ENCODE measurements at regions not wholly inside any gene's neighbourhood (a gene's known extent, or its start where the extent isn't known, plus 50 kb on each side); places are given as distances from the start of the nearest gene placed in this dataset.
A peak's percentile ranks its signal among the peaks of the same experiment; 100 is the strongest.

GRCh38 chr9:107593224-107593870 lies 103.8 kb upstream of the KLF4 start:
- H3K27me3 ChIP-seq (ENCODE audit: control insufficient read depth, insufficient read depth, low read length): no peaks in the 10 kb centered on the region

GRCh38 chr9:107592424-107592823 lies 102.9 kb upstream of the KLF4 start:
- TF ChIP-seq CTCF (IDR thresholded peaks at IDR 0.05; ENCODE audit: insufficient read depth, low read length, severe bottlenecking): no peak
- no peaks in the 10 kb centered on the region for H3K27me3 ChIP-seq (ENCODE audit: control insufficient read depth, insufficient read depth, low read length)
- no peak for DNase-seq (ENCODE audit: low read depth)
- no peak for FAIRE-seq
- H3K4me3 ChIP-seq (ENCODE audit: low read depth, low read length): no peak overlapping the region
- no peaks in the 10 kb centered on the region for H3K36me3 ChIP-seq (ENCODE audit: control insufficient read depth, insufficient read depth, low read length)

More at GRCh38 chr9:107593224-107593870, 103.8 kb upstream of the KLF4 start:
- H3K36me3 ChIP-seq (ENCODE audit: control insufficient read depth, insufficient read depth, low read length): no peaks in the 10 kb centered on the region
- H3K4me3 ChIP-seq (ENCODE audit: low read depth, low read length): no peak overlapping the region
- FAIRE-seq (no peak), DNase-seq (ENCODE audit: low read depth) (no peak)
- TF ChIP-seq CTCF (IDR thresholded peaks at IDR 0.05; ENCODE audit: insufficient read depth, low read length, severe bottlenecking): no peak

- H3K36me3 ChIP-seq (ENCODE audit: control insufficient read depth, insufficient read depth, low read length): no peaks in the 10 kb centered on the region
- FAIRE-seq: no peak
These were observed 102.2 kb upstream of the KLF4 start for GRCh38 chr9:107591781-107592180.

DNA sequence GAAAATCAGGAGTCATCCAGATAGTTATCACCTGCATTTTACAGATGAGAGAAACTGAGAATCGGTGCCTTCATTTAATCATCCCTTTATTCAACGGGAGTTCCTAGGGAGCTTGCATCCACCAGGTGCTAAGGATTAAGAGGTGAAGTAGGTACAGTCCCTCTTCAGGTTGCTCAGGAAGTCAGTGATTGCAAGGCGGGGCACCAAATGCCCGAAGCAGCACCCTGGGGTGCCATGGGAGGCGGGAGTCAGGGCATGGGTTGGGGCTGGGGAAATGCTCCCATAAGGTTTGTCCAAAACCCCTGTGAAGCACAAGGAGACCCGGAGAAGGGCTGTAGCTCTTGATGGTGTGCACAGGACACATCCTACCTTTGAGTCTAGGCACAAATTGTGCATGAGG lies 98.8 kb upstream of the KLF4 start:
- H3K27me3 ChIP-seq (ENCODE audit: control insufficient read depth, insufficient read depth, low read length): no peaks in the 10 kb centered on the region
- peak; percentile 28 for FAIRE-seq
- H3K4me3 ChIP-seq (ENCODE audit: low read depth, low read length): no peak overlapping the region

More at GRCh38 chr9:107591781-107592180, 102.2 kb upstream of the KLF4 start:
- no peak for TF ChIP-seq CTCF (IDR thresholded peaks at IDR 0.05; ENCODE audit: insufficient read depth, low read length, severe bottlenecking)
- Histone ChIP-seq H3K27me3 (ENCODE audit: control insufficient read depth, insufficient read depth, low read length) (no peaks in the 10 kb centered on the region), H3K4me3 (ENCODE audit: low read depth, low read length) (no peak overlapping the region)
- DNase-seq (ENCODE audit: low read depth): no peak

GRCh38 chr9:107587191-107587963 lies 97.8 kb upstream of the KLF4 start:
- Histone ChIP-seq H3K36me3 (ENCODE audit: control insufficient read depth, insufficient read depth, low read length) (no peaks in the 10 kb centered on the region), H3K27me3 (ENCODE audit: control insufficient read depth, insufficient read depth, low read length) (no peaks in the 10 kb centered on the region), H3K4me3 (ENCODE audit: low read depth, low read length) (peak overlapping the region; percentile 3)
- DNase-seq (ENCODE audit: low read depth): peak; percentile 12
- TF ChIP-seq CTCF (IDR thresholded peaks at IDR 0.05; ENCODE audit: insufficient read depth, low read length, severe bottlenecking): no peak
- FAIRE-seq: no peak

More for the DNA sequence above, 98.8 kb upstream of the KLF4 start:
- no peak for DNase-seq (ENCODE audit: low read depth)
- H3K36me3 ChIP-seq (ENCODE audit: control insufficient read depth, insufficient read depth, low read length): no peaks in the 10 kb centered on the region
- no peak for TF ChIP-seq CTCF (IDR thresholded peaks at IDR 0.05; ENCODE audit: insufficient read depth, low read length, severe bottlenecking)

Measured in bronchial epithelial cell (primary cell).